Right ventricle myocardium inferior (tissue), 1 donor: ENCODE measurements at regions not wholly inside any gene's neighbourhood (a gene's known extent, or its start where the extent isn't known, plus 50 kb on each side); places are given as distances from the start of the nearest gene placed in this dataset.

Source experiments
- ATAC-seq: fragments of 200-7000 bp; cut with Tn5 transposase; one replicate; pipeline ENCODE4 v1.9.1; 2020; ENCODE audit warnings: mild to moderate bottlenecking, moderate library complexity
- DNase-seq: peaks from one replicate; pipeline ENCODE4 v3.0.0; 2021; ENCODE audit errors: missing footprints
- intact Hi-C: fragments of 100-400 bp; cut with DNase I; formaldehyde crosslinking; loops from one replicate; pipeline ENCODE4 v1.11.0; 2022
- donor health status: DM: no; HTN: yes; CAD: no; lungs with severe emphysema.

DNA sequence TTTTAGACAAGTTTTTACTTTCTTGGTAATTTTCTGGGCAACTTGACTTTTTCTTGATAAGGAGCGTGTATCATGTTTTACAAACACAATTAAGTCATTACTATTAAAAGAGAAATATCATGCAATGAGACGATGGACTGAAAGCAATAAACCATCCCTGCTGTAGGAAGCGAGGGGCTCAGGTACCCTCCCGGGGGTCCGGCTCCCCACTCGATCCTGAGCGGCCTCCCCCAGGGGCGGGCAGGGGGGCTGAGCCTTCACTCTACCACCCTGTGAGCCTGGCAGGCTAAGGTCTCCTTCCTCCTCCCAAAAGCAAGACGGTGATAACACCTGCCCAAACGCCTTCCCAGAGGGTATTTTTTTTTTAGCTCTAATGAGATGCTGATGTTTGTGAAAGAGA, 51.8 kb upstream of the ADGRA1 start:
- DNase-seq (peak; percentile 30), ATAC-seq (no peak)
- intact Hi-C loops: no loop called here

- intact Hi-C loops: no loop called here
- ATAC-seq: no peak
- peak; percentile 31 for DNase-seq
These were observed 53.0 kb upstream of the ADGRA1 start for GRCh38 chr10:133034762-133035161.

DNA sequence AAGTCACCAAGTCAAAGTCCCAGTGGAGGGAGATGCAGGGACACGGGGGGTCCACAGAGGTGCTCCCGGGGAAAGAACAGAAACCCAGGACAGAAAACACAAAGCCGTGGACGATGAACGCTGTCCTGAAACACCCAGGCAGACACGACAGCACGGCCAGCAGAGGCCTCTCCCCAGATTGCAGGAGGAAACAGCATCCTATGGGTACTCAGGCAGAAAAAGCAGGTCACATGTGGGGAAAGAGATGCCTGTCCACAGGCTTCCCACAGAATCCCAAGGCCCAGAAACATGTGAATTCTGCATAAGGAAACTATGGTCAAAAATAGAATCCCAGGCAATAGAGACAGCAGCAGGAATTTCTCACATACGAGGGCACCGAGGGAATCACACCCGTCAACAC, 53.6 kb upstream of the ADGRA1 start:
- intact Hi-C loops: no loop called here
- DNase-seq (peak; percentile 15), ATAC-seq (no peak)

DNA sequence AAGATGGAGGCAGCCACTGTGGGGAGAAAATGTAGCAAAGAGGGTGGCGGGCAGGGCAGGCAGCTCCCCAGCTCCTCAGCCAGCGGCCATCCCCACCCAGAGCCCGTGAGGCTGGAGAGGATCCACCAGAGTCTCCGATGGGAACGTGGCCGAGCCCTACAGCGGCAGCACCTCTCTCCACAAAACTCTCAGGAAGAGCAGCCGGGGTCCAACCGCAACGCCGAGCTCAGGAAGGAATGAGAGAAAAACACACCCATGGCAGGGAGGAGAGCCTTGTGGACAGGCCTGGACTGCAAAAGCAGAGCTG, 54.0 kb upstream of the ADGRA1 start:
- DNase-seq (no peak), ATAC-seq (no peak)
- intact Hi-C loops: no loop called here

- intact Hi-C loops: no loop called here
- DNase-seq: peak; percentile 62
- no peak for ATAC-seq
These were observed 54.6 kb upstream of the ADGRA1 start for GRCh38 chr10:133032976-133033741.

DNA sequence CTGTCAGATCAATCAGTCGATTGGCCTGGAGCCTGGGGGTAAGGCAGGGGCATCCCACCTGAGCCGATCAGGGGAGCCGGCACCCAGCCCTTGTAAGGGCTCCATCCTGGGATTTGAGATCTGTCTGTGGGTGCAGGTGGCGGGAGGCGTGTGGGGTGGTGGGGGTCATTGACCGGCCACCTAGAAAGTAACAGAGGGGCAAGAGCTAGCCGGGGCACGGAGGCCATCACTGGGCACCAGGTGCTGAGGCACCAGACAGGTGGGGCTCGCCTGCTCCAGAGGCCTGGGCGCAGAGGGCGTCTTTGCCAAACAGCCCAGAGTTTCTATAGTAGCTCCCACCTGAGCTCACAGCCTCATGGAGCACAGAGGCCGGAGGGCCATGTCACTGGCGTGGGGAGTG, 55.5 kb upstream of the ADGRA1 start:
- intact Hi-C loops: no loop called here
- ATAC-seq: no peak
- DNase-seq: peak; percentile 65

- DNase-seq (peak; percentile 62), ATAC-seq (no peak)
- intact Hi-C loops: no loop called here
These were observed 56.1 kb upstream of the ADGRA1 start for GRCh38 chr10:133031541-133032125.

- no peak for ATAC-seq
- intact Hi-C loops: no loop called here
- peak; percentile 30 for DNase-seq
These were observed 56.9 kb upstream of the ADGRA1 start for GRCh38 chr10:133030781-133031180.

DNA sequence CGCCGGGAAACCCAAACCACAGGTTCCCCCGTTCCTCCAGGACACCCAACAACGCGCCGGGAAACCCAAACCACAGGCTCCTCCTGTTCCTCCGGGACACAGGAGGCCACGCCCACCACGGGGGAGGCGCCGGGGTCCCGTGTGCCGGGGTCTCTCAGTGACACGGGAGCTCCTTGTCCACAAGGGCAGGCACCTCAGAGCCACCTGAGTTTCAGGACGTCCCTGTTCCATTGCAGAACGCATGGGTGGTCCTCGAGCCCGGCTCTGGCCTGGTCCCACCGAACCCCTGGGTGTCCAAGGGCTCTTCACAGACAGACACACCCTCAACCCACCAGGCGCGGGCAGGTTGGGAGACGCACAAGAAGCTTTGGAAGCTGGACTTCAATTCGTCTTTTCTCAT, 57.6 kb upstream of the ADGRA1 start:
- no peak for ATAC-seq
- DNase-seq: peak; percentile 47
- intact Hi-C loops: no loop called here

- DNase-seq: peak; percentile 14
- ATAC-seq: no peak
- intact Hi-C loops: no loop called here
These were observed 58.8 kb upstream of the ADGRA1 start for GRCh38 chr10:133028956-133029355.

GRCh38 chr10:133028158-133028557, 59.6 kb upstream of the ADGRA1 start:
- ATAC-seq (no peak), DNase-seq (no peak)
- intact Hi-C loops: no loop called here

DNA sequence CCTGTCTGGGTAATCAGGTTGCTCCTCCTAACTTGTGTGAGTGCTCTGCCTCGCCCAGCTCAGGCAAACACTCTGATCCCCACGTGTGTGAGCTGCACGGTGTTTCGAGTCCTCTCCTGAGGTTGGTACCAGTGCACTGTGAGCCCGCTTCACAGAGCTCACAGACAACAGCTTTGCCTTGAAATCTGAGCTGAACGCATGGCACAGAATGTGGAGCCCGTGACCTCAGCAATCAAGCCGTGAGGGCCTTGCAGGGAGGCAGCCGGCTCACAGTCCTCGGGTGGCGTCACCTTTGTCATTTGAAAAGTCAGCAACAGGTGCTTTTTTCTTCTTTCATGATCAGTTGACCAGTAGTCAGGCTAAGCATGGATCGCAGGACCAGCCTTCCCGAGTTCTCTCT, 60.2 kb upstream of the ADGRA1 start:
- DNase-seq (peak; percentile 30), ATAC-seq (no peak)
- intact Hi-C loops: no loop called here

DNA sequence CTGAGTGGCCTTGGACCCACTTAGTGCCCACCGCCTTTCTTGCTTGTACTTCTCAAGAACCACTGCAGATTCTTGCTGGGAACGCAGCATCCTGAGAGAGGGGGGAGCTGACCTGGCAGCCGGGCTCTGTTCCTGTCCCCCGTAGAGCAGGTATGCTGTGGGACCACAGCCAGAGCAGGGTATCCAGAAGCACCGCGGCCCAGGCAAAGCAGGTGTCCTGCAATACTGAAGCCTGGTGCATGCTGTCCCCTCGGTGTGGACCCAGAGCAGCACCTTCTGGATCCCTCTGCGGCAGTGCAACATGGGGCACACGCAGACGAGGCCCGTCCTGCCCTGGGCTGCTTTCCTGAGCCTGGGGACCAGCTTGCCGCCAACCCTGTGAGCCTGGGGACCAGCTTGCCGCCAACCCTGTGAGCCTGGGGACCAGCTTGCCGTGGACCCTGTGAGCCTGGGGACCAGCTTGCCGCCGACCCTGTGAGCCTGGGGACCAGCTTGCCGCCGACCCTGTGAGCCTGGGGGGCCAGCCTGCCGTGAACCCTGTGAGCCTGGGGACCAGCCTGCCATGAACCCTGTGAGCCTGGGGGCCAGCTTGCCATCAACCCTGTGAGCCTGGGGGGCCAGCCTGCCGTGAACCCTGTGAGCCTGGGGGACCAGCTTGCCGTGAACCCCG, 60.9 kb upstream of the ADGRA1 start:
- peak; percentile 9 for DNase-seq
- ATAC-seq: no peak
- intact Hi-C loops: no loop called here

- intact Hi-C loops: no loop called here
- DNase-seq (peak; percentile 34), ATAC-seq (no peak)
These were observed 61.6 kb upstream of the ADGRA1 start for GRCh38 chr10:133026171-133026570.

DNA sequence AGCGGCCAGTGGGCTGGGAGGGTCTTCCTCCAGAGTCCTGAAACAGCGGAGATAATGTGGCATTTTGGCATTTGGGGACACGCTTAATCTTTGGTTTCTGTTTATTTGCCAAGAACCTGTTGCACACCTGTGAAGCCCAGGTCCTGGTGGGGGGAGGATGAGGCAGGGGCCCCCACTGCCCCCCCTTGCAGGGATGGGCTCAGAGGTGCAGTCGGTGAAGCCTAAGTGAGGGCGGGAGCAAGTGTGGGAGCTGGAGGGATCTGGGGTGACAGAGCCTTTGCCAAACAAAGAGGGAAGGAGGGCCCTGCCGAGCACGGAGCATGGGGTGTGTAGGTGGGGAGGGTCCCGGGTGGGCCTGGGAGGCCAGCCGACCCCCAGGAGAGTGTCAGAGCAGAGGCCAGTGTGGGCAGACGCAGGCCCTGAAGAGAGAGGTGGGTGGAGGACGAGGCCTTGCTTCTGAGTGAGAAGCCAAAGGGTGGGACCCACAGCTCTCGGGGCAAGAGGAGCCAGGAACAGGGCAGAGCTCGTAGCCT, 62.1 kb upstream of the ADGRA1 start:
- intact Hi-C loops: no loop called here
- ATAC-seq (no peak), DNase-seq (peak; percentile 21)

GRCh38 chr10:133024704-133025557, 62.8 kb upstream of the ADGRA1 start:
- peak; percentile 65 for DNase-seq
- no peak for ATAC-seq

GRCh38 chr10:133023216-133023843, 64.4 kb upstream of the ADGRA1 start:
- intact Hi-C loops: no loop called here
- DNase-seq: peak; percentile 64
- no peak for ATAC-seq

More at GRCh38 chr10:133024704-133025557, 62.8 kb upstream of the ADGRA1 start:
- intact Hi-C loops: no loop called here

DNA sequence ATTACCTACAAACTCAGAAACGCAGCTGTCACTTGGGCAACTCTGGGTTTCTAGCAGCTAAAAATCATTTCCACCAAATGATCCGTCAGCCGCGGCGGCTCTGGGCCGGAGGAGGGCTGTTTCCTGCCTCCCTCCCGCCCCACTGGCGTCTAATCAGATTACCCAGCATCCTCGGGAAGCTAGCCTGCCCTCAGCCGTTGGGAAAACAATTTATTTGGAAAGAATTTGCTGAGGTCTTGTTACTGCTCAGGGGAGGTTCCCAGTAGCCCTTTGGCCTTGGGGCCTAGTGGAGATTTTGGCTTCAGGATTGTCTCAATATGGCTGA, 65.0 kb upstream of the ADGRA1 start:
- intact Hi-C loops: no loop called here
- ATAC-seq (no peak), DNase-seq (peak; percentile 21)
